Ascending aorta (tissue), 2 donors: ENCODE measurements at regions not wholly inside any gene's neighbourhood (a gene's known extent, or its start where the extent isn't known, plus 50 kb on each side); places are given as distances from the start of the nearest gene placed in this dataset.
"Not testable (repeated sequence)": the region's sequence is repeated elsewhere in the genome, so short reads cannot be mapped to it uniquely, and the experiment has no call there.

ENCODE experiments used
- DNase-seq, 2 donors: peaks; one replicate each; pipeline ENCODE4 v3.0.0-alpha.2; 2019; ENCODE audit warnings: low spot score in 2 of 2
- H3K27ac ChIP-seq, 2 donors: fragments of 200-600 bp; sonication (generic); one replicate each; pipeline ENCODE4 v1.5.1; 2016 to 2017; ENCODE audit warnings: mild to moderate bottlenecking in 1 of 2
- H3K27me3 ChIP-seq: fragments of 200-600 bp; sonication (generic); one replicate; pipeline ENCODE4 v1.5.1; 2017
- H3K36me3 ChIP-seq, 2 donors: fragments of 200-600 bp; sonication (generic); one replicate each; pipeline ENCODE4 v1.5.1; 2016
- H3K4me1 ChIP-seq, 2 donors: fragments of 200-600 bp; sonication (generic); one replicate each; pipeline ENCODE4 v1.5.1; 2016 to 2017; ENCODE audit warnings: mild to moderate bottlenecking in 1 of 2
- H3K4me3 ChIP-seq, 2 donors: fragments of 200-600 bp; sonication (generic); one replicate each; pipeline ENCODE4 v1.5.1; 2016 to 2017; ENCODE audit warnings: mild to moderate bottlenecking in 1 of 2
- H3K9me3 ChIP-seq, 2 donors: fragments of 200-600 bp; sonication (generic); one replicate each; pipeline ENCODE4 v1.5.1; 2016
- intact Hi-C: fragments of 100-400 bp; cut with DNase I; formaldehyde crosslinking; loops from one replicate; pipeline ENCODE4 v1.15.1; 2023
- TF ChIP-seq, protein P1 (sequence below), 3 experiments: fragments of 200-600 bp in 2 of 3; fragments of 450-650 bp in 1 of 3; sonication (generic) in 2 of 3; IDR thresholded peaks; one replicate each; pipeline ENCODE4 v1.5.1; 2016 to 2019; ENCODE audit warnings: antibody characterized with exemption in 3 of 3, mild to moderate bottlenecking in 1 of 3, moderate library complexity in 1 of 3

- H3K9me3 ChIP-seq = no peaks in the 10 kb centered on the region
Observed at GRCh38 chr2:239830121-239831000, 194.8 kb downstream of the NDUFA10 start.

DNA sequence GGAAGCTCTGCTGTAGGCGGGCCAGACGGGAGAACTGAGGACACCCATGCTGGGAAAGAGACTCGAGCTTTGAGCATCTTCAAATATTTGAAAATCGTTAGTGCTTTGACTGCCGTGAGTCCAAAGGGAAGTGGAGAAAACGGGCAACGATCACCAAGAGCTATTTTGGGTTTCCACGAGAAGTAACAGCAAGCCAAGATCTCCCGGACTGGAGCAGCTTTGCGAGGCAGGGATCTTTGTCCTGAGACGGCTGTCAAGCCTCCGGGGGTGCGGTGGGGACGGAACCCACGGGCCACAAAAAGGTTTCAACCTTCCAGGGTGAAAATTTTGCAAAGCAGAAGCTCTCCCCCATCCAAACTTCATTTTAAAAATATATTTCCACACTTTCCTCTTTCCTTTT lies 195.8 kb downstream of the NDUFA10 start:
- DNase-seq = peak in 1 of 2 donors; percentile 65
- intact Hi-C loops = no loop called here
- Histone ChIP-seq H3K36me3 (no peaks in the 10 kb centered on the region), H3K4me1 (peaks cover 3 to 20% of the 10 kb centered on the region in 2 donors), H3K27me3 (no peaks in the 10 kb centered on the region), H3K4me3 (peak overlapping the region in 1 of 2 donors; percentile 5), H3K9me3 (no peaks in the 10 kb centered on the region), H3K27ac (peak overlapping the region; percentile 81 to 82)
- TF ChIP-seq, protein P1, sequence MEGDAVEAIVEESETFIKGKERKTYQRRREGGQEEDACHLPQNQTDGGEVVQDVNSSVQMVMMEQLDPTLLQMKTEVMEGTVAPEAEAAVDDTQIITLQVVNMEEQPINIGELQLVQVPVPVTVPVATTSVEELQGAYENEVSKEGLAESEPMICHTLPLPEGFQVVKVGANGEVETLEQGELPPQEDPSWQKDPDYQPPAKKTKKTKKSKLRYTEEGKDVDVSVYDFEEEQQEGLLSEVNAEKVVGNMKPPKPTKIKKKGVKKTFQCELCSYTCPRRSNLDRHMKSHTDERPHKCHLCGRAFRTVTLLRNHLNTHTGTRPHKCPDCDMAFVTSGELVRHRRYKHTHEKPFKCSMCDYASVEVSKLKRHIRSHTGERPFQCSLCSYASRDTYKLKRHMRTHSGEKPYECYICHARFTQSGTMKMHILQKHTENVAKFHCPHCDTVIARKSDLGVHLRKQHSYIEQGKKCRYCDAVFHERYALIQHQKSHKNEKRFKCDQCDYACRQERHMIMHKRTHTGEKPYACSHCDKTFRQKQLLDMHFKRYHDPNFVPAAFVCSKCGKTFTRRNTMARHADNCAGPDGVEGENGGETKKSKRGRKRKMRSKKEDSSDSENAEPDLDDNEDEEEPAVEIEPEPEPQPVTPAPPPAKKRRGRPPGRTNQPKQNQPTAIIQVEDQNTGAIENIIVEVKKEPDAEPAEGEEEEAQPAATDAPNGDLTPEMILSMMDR (IDR thresholded peaks at IDR 0.05) = no peak

More at GRCh38 chr2:239830121-239831000, 194.8 kb downstream of the NDUFA10 start:
- intact Hi-C loops = no loop called here
- H3K4me3 ChIP-seq = no peak overlapping the region
- no peaks in the 10 kb centered on the region for H3K36me3 ChIP-seq
- peak; percentile 8 to 63 for DNase-seq
- H3K27me3 ChIP-seq = no peaks in the 10 kb centered on the region
- H3K4me1 ChIP-seq = peaks cover 3 to 20% of the 10 kb centered on the region in 2 donors
- peak overlapping the region; percentile 81 to 82 for H3K27ac ChIP-seq
- TF ChIP-seq, protein P1 (IDR thresholded peaks at IDR 0.05) = no peak

GRCh38 chr2:239828973-239829275 lies 196.2 kb downstream of the NDUFA10 start:
- DNase-seq, intact Hi-C loops, H3K9me3 ChIP-seq, H3K27me3 ChIP-seq, H3K36me3 ChIP-seq: not testable (repeated sequence)
- Histone ChIP-seq H3K27ac (peak overlapping the region; percentile 81 to 82), H3K4me1 (peaks cover 3 to 20% of the 10 kb centered on the region in 2 donors), H3K4me3 (peak overlapping the region in 1 of 2 donors; percentile 5)

- Histone ChIP-seq H3K27me3 (no peaks in the 10 kb centered on the region), H3K9me3 (no peaks in the 10 kb centered on the region), H3K27ac (peak overlapping the region; percentile 81 to 82), H3K4me1 (peaks cover 3 to 20% of the 10 kb centered on the region in 2 donors), H3K4me3 (peak overlapping the region in 1 of 2 donors; percentile 5), H3K36me3 (no peaks in the 10 kb centered on the region)
- peak in 1 of 2 donors; percentile 60 for DNase-seq
- intact Hi-C loops = no loop called here
- TF ChIP-seq, protein P1 (IDR thresholded peaks at IDR 0.05) = no peak
Observed at GRCh38 chr2:239828192-239828972, 196.8 kb downstream of the NDUFA10 start.

DNA sequence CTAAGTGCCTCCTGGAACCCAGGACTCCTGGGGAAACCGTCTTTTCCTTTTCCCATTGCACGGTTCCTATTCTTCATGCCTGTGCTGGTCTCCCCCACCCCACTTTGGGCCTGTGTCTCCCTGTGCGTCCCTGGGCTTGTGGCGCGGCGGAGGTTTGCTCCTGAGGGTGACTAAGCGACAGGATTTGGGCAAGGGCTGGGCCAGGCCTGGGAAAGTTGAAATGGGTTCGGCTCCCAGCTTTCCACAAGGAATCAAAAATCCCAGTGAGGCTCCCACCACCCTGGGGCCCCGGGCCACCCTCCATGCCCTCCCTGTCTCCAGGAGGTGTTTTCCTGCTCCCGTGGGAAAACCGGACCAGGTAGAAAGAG lies 197.6 kb downstream of the NDUFA10 start:
- peaks cover 3 to 20% of the 10 kb centered on the region in 2 donors for H3K4me1 ChIP-seq
- intact Hi-C loops = no loop called here
- no peaks in the 10 kb centered on the region for H3K36me3 ChIP-seq
- peak in 1 of 2 donors; percentile 44 for DNase-seq
- no peak overlapping the region for H3K27ac ChIP-seq
- no peaks in the 10 kb centered on the region for H3K27me3 ChIP-seq
- TF ChIP-seq, protein P1 (IDR thresholded peaks at IDR 0.05) = no peak
- H3K4me3 ChIP-seq = no peak overlapping the region
- H3K9me3 ChIP-seq = no peaks in the 10 kb centered on the region
